NOMO-1 treated with dmso at 0.1 percent for 144 hours (cell line): ENCODE measurements at regions not wholly inside any gene's neighbourhood (a gene's known extent, or its start where the extent isn't known, plus 50 kb on each side); places are given as distances from the start of the nearest gene placed in this dataset.

Experiments used
- DNase-seq: peaks from one replicate; lab custom pipeline; 2025; ENCODE audit not compliant: unreplicated experiment; lab: John Stamatoyannopoulos, UW

DNA sequence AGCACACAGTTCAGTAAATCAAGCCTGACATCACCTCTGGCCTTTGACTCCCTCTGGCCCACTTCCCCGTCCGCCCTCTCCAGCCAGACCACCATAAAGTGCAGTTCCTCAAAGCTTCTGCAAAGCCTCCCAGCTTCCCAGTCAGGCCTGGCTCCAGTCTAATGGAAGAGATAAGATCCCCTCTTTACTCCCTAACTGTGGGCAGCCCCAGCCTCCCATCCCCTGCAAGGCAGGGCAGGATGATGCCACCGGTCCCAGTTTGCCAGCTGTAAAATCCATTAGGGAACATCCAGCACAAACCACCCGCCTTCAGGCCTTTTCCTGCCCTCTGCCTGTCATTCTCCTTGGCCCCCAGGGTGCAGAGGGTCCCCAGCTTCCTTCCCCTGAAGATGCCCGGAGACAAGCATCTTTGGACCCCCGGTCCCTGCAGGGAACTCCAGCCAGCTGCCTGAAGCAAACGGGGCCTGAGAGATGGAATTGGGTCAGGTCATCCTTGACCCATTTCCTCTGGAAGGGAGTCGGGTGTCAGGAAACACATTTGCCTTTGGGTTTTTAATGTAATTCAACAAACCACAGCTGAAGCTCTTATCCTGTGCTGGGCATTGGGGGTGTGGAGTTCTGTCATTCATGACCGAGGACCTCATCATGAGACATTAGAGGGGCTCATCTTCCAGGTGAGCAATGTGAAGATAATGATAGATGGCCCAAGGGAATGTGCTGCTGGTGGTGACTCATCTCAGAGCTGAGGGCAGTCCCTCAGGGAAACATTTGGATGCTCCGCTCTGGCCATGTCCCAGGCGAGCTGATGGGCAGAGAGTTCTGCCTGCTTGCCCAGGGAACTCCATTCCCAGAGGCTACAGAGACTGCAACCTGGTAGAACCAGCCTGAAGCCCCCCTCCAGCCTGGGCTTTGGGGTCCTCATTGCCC is 93.8 kb upstream of the CLMN start:
- no peak for DNase-seq

DNA sequence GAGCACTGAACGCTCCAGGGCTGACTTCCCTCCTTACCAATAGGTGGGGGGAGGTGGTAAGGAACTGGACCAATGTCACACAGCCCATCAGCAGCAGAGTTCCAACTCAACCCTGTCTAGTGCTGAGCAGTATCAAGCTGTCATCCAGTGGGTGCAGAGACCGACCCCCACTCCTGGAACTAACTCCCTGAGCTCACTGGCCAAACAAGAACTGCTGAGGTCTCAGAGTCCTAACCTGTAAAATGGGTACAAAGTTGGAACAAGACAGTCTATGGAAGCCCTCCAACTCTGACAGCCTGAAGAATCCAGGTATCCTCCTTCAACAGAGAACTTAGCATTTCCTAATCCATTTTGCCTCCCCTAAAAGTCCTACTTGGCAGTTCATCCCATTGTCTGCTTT is 91.1 kb upstream of the CLMN start:
- DNase-seq = no peak

DNA sequence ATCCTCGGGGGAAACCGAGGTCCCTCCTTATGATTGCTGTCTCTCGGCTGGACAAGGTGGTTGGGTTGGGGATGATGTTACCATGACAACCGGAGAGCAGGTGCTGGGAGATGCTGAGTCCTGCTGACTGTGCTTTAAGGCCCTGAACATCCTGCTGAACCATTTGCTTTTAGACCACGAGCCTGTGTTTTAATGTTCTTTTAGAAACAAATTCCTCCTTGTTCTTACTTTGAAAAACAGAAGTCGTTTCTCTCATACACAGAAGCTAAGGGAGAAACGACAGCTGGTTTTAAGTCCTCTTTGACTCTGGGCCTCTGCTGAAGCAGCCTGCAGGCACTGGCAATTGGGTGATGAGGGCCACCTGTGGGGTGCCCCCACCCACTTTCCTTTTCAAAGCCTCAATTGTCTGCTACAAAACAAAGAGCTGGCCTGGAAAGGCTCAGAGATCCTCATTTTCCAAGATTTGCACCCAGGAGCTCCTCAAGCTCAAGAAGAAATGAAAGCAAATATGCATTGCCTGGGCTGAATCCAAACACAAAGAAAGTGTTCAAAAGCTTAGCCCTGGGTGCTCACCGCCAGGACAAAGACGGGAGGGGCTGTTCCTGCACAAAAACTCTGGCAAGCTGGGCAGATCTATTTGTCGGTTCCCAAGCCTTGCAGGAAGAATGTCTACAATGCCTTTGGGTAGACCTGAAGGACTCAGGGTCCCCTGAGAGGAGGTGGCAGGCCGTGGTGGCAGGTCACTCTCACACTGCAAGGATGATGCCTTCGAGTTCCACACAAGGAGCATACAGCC is 90.0 kb upstream of the CLMN start:
- DNase-seq = no peak

DNA sequence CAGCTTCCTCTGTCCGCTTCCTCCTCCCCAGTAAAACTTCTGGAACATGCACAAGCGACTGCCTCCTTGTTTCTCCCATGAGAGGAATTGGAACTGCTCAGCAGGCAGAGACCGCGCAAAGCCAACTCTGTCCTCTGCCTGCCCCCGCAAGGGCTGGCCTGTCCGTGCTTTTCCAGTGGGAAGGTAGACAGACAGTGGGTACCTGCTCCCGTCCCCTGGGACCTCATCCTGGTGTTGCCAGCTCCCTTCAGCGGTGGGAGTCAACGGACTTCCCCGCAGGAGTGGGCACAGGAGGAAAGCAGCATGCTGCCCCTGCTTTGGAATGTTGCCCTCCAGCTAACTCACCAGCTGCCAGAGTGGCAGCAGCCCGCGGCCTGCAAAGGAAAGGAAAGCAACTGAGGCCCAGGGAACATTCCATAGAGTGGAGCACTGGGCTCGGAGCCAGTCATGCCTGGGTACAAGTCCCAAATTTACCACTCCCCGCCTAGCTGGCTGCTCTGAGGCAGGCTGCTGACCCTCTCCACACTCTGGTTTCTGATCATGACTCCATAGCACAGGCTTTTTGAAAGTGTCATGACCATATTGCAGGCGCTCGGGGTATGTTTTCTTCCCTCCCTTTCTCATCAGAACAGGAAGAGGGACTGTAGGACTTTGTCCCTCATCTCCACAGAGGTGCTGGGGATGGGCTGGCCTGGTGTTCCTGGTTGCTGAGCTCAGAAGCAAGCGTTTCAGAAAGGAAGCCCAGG is 89.2 kb upstream of the CLMN start:
- no peak for DNase-seq

DNA sequence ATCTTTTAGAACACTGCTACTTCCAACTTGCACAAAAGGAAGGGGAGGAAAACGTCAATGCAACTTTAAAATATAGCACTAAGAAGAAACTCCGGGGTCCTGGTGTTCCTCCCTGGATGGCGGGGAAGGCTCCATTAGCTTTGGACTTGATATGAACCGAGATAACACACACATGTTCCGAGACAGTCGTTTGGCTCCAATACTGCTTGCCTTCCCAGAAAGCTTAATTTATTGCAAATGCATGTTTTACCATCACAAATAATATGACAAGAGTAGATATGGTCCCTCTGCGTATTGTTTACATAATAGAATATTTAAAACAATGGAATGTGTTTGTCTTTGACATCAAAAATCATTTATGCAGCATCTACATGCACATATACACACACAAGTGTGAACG is 87.6 kb upstream of the CLMN start:
- DNase-seq = no peak

DNA sequence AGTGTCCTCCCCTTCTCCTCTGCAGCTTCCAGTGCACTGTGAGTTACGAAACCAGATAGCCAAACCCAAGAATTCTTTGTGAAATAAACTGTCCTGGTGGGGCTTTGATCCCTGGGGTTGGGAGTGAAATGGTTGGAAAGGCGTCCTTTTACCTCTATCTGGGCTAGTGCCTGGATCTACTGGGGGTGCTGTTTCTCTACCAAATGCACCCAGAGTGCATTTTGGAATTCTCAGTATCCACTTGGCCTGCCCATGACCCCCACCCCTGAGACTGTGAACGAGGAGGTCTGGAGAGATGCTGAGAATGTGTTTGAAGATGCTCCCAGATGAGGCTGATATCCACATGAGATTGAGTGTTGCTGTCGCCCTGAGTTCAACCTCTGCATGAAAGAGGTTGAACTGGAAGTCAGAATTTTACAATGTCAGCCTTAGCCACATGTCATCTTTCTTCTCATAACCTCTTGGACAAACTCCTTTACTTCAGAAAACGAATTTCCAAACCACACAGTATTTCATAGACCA is 87.1 kb upstream of the CLMN start:
- no peak for DNase-seq

DNA sequence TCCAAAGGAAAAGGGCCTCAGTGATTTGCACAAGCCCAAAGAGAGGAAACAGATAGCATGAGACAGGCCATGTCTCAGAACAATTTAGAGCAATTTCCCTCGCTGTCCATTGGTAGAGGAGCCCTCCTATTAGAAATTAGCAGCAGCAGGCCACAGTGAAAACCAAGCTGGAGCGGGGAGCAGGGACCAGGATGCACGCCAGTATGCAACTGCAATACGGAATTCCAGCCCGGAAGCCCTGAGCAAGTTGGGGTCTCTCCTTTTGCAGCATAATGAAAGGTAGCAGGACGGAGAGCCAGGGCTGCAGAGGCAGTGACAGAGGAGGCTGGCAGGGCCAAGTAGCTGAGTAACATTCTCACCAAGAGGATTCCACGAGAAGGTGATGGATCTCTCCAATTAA is 84.9 kb upstream of the CLMN start:
- no peak for DNase-seq

DNA sequence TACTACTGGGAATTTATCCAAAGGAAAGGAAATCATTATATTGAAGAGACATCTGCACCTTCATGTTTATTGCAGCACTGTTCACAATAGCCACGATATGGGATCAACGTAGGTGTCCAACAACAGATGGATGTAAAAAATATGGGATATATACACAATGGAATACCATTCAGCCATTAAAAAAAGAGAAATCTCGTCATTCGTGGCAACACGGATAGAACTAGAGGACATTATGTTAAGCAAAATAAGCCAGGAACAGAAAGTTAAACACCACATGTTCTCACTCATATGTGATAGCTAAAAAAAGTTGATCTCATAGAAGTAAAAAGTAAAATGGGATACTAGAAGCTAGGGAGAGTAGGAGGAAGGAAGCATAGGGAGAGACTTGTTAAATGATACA is 82.9 kb upstream of the CLMN start:
- DNase-seq = no peak

DNA sequence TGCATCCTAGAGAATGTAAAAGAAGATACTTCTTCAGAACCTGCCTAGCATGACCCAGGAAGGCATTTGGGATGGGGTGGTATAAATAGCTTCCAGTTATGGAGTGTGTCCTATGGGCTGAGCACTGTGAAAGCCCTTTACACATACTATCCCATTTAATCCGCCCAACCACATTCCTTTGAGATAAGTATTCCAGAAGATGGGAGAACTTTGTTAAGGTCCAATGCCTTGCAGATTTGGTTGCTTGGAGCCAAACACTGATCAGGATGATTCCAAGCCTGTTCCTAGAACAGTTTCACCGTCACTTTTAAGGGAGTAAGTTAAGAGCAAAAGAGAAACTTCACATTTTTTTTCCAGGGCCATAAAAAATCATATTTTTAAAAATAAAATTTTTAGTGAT is 82.5 kb upstream of the CLMN start:
- no peak for DNase-seq

DNA sequence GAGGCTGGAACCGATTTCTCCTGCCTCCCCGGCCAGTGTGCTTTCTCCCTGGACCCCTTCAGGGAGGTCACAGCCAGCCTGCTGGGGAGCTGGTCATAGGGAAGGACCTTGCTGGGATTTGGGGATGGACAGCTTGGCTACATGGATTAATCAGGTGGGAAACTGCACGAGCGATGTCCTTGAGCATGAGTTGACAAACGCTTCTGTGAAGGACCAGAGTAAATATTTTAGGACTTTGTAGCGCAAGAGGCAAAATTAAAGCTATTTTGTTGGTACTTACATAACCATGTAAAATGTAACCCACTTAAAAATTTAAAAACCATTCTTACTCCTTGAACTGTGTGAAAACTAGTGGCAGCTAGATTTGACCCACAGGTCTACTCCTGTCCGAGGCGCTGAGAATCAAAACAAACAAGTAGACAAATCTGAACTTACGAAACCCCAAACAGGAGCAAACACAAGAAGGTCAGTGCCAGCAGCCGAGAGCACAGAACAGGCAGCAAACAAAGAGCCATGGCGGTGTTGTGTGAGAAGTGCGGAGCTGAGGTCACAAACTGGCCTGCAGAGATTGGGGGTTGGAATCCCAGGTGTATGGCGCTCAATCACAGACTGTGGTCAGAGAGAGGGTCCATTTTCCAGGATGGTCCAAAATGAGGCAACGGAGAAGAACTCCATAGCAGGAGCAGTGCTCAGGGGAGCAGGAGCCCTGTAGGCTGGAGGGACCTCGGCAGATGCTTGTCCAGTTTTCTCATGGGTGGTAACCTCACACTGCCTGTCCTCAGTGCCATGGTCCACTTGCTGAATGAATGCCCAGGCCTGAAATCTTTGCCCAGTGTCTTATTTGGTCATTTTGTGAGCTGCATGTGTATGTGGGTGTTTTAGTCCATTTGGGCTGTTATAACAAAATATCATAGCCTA is 79.2 kb upstream of the CLMN start:
- no peak for DNase-seq

DNA sequence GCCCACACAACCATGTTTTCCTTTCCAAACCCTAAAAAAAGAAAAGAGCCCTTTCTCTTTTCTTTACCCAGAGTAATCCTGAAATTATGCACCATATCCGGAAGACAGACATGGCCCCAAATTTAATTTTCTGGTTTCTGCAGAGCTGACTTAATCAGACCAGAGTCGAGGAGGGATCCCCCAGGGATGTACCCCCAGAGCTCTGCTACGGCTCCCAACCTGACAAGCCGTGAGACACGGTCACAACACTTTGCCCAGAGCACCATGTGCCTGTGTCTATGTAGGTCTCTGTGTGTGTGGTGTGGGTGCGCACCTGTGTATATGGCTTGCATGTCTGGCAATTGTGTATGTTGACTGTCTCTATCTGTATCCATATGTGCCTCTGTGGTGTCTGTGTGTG is 77.6 kb upstream of the CLMN start:
- DNase-seq = no peak

DNA sequence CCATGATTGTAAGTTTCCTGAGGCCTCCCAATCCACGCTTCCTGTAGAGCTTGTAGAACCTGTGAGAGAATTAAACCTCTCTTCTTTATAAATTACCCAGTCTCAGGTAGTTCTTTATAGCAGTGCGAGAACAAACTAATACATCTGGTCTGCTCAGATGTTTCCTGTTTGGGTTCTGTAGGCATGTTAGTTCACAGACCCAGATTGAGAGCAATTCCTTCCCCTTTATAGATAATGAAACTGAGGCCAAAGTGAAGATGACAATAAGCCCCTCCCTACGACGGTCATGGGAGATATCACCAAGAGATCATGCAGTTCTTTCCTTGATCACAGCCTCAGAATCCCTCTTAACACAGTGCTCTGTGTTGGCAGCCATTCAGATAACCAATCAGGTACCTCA is 76.5 kb upstream of the CLMN start:
- DNase-seq = no peak

DNA sequence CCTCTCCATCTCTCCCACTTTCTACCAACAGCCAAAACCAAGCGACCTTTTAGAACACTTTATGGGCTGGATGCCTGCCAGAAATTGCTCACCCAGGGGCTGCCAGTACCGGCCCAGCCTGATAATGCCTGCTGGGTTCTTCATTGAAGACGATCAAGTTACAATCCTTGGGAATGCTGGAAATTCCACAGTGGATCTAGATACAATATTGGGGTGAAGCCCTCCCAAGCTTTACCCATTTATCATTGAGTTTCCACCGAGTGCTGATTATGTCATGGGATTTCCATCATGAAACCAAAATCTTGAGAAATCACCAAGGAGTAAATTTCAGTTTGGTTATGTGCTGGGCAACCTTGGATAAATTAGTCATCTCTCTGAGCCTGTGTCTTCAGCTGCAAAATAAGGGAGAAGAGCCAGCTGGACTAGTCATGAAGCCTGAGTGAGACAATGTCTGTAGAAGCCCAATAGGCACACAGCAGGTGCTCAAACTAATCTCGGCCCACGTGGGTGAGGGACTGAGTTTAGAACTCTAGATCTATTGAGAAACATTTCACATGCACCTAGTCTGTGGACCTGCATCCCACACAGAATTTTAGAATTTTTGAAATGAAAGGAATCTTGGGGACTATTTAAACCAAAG is 75.5 kb upstream of the CLMN start:
- no peak for DNase-seq

DNA sequence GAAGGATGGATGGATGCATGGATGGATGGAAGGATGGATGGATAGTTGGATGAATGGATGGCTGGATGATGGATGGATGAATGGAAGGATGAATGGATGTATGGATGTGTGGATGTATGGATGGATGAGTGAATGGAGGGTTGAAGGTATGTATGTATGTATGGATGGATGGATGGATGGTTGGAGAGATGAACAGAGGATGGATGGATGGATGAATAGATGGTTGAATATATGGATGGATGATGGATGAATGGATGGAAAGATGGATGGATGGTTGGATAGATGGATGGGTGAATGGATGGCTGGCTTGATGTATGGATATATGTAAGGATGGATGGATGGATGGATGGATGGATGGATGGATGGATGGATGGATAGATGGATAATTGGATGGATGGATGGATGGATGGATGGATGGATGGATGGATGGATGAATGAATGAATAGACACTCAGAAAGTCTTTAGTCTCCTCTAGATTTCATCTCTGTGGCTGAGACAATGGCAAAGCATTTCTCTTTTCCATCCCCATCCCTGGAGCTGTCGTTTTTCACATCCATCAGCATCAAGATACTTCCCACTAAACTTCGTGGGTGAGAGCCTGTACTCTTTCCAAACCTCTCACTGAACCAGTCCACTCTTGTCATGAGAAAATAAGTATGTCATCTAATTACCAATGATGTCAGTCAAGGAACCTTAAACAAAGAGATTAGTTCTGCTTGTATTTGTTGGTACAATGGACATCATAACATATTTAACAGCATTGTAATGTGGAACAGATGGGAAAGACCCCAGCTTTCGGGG is 74.8 kb upstream of the CLMN start:
- no peak for DNase-seq

DNA sequence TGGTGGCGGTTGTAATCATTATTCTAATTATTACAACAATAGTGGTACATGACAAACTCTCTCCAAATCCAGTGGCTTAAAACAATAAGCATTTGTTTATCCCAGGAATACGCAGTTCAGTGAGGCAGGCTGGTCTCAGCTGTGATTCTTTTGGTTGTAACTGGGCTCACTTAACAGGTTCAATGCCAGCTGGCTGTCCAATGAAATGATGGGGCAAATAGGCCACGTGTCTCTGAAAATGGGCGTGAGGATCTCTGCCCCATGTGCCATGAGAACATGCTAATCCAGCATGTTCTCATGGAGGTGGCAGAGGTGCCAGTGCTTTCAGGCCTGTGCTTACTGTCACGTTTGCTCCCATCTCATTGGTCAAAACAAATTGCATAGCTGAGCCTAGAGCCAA is 73.1 kb upstream of the CLMN start:
- no peak for DNase-seq

DNA sequence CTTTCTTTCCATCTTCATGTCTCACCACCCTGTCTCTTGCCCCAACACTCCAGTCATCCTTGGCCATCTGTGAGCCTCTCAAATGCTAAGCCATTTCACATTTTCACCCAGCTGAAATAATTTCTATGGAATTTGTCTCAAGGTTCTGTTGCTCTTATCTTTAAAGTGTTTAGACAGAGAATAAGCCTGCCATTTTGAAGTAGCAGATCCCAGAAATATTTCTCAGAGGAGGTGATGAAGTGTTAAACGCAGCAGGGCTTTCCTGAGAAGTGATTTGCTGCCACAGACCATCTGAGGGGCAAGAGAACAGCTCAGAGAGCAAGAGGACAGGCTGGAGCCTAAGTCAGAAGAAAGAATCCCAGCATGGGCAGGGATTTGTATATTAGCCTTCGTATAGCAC is 71.6 kb upstream of the CLMN start:
- DNase-seq = no peak

DNA sequence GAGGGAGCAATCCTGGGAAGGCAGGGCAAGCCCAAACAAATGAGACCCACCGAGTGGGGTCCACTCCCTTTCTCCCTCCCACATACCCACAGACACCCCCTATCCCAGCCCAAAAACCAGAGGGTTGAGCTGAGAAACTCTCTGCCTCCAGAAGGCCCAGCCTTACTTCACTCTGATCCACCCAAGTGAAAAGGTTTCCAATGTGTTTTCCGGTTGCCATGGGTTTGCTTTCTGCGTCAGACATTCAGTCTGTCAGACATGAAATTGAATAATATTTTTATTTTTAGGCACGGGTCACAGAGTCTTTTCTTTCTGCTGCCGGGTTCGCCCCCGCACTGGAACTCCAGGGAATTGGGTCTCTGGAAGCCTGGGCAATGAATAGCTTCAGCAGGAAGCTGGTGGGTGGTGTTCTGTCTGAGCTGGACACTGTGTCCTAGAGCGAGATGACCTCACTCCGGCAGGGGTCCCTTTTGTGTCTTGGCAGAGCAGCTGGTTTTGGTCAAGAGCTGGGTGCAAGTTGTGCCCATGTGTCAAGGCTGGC is 69.8 kb upstream of the CLMN start:
- DNase-seq = no peak

DNA sequence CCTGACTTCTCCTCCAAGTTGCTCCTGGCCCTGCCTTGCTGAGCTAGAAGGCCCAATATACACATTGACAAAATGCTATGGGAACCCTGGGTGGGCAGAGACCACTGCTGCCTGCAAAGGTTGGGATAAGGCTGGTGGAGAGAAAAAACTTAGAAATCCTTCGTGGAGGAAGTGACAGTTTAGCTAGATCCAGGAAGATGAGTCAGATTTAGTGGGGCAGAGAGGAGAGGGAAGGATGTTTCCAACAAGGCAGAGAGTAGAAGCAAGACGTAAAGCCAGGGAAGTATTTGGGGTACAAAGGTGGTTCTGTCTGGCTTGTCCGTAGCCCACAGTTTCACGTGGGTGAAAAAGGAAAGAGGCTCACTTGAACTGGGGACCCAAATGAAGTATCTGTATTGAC is 69.0 kb upstream of the CLMN start:
- no peak for DNase-seq
